GM18519 (cell line): ENCODE measurements at regions not wholly inside any gene's neighbourhood (a gene's known extent, or its start where the extent isn't known, plus 50 kb on each side); places are given as distances from the start of the nearest gene placed in this dataset.

Experiments used
- ATAC-seq: cut with Tn5 transposase; IDR thresholded peaks from one replicate; pipeline ENCODE4 v1.9.1; 2021; ENCODE audit warnings: mild to moderate bottlenecking, moderate library complexity; ENCODE audit not compliant: unreplicated experiment, low FRiP score

GRCh38 chr2:234206738-234207137, 156.2 kb downstream of the SPP2 start:
- no peak for ATAC-seq

- ATAC-seq: no peak
These were observed 154.0 kb downstream of the SPP2 start for GRCh38 chr2:234204480-234204879.

- ATAC-seq: no peak
These were observed 152.9 kb downstream of the SPP2 start for GRCh38 chr2:234203135-234203984.

- ATAC-seq: no peak
These were observed 152.1 kb downstream of the SPP2 start for GRCh38 chr2:234202601-234203000.

- no peak for ATAC-seq
These were observed 149.5 kb downstream of the SPP2 start for GRCh38 chr2:234199996-234200395.

GRCh38 chr2:234198976-234199375, 148.5 kb downstream of the SPP2 start:
- ATAC-seq: no peak

- no peak for ATAC-seq
These were observed 145.0 kb downstream of the SPP2 start for GRCh38 chr2:234195516-234195915.

GRCh38 chr2:234193977-234194563, 143.6 kb downstream of the SPP2 start:
- no peak for ATAC-seq

GRCh38 chr2:234191819-234192407, 141.4 kb downstream of the SPP2 start:
- ATAC-seq: no peak

- no peak for ATAC-seq
These were observed 139.3 kb downstream of the SPP2 start for GRCh38 chr2:234189786-234190300.

- ATAC-seq: no peak
These were observed 138.7 kb downstream of the SPP2 start for GRCh38 chr2:234189230-234189629.

- no peak for ATAC-seq
These were observed 137.2 kb downstream of the SPP2 start for GRCh38 chr2:234187646-234188174.

GRCh38 chr2:234181121-234181520, 130.6 kb downstream of the SPP2 start:
- ATAC-seq: no peak

- no peak for ATAC-seq
These were observed 128.5 kb downstream of the SPP2 start for GRCh38 chr2:234179031-234179363.

GRCh38 chr2:234178330-234179030, 128.0 kb downstream of the SPP2 start:
- ATAC-seq: no peak

- ATAC-seq: no peak
These were observed 125.1 kb downstream of the SPP2 start for GRCh38 chr2:234175649-234176048.

GRCh38 chr2:234174742-234175141, 124.2 kb downstream of the SPP2 start:
- ATAC-seq: no peak

- no peak for ATAC-seq
These were observed 122.0 kb downstream of the SPP2 start for GRCh38 chr2:234172532-234172931.

GRCh38 chr2:234172066-234172465, 121.6 kb downstream of the SPP2 start:
- no peak for ATAC-seq

GRCh38 chr2:234171666-234172065, 121.2 kb downstream of the SPP2 start:
- no peak for ATAC-seq

GRCh38 chr2:234169674-234170073, 119.2 kb downstream of the SPP2 start:
- no peak for ATAC-seq
